ENCODE measurements at regions not wholly inside any gene's neighbourhood (a gene's known extent, or its start where the extent isn't known, plus 50 kb on each side); places are given as distances from the start of the nearest gene placed in this dataset.

DNA sequence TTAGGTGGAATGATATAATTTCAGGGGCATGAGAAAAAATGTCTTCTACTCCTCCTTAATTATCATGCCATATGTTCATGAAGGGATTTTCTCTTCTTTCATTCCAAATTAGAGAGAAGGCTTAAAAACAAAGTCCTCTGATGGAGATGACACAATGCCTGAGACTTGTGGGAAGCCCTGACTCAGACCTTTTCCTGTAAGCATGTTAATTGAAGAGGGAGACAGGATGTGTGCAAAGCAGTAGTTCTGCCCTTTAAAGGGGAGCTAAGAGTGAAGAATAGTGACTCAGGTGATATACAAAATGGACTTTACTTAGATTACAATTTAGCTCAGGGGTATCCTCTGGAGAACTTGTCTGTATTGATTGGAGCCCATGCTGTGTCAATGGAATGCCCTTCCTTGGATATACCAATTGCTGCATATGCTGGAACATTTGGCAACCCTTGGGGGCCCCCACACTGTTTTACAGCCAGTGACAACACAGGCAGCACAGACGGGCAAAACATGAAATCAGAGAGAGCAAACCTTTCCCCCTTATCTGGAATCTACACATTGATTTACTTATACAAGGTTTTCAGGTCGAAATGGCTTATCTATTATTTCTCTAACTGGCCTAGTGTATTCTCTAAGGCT, 81.3 kb downstream of the IZUMO3 start:
- TF ChIP-seq ZNF660 (CRISPR knock-in tag; IDR thresholded peaks at IDR 0.05; ENCODE audit: borderline replicate concordance, low read depth) (no peak), ISX (CRISPR knock-in tag; conservative IDR thresholded peaks at IDR 0.05) (no peak), PAWR (CRISPR knock-in tag; IDR thresholded peaks at IDR 0.05; ENCODE audit: borderline replicate concordance) (no peak), GABPA (IDR thresholded peaks at IDR 0.05; ENCODE audit: low read depth, low read length) (no peak), GABPA (CRISPR knock-in tag; IDR thresholded peaks at IDR 0.05; ENCODE audit: low read depth) (no peak), CBFB (CRISPR knock-in tag; IDR thresholded peaks at IDR 0.05) (no peak), ZNF709 (CRISPR knock-in tag; IDR thresholded peaks at IDR 0.05) (no peak), SPEN (CRISPR knock-in tag; IDR thresholded peaks at IDR 0.05; ENCODE audit: low read depth) (no peak), EP300 (IDR thresholded peaks at IDR 0.05; ENCODE audit: low read depth in 2 of 2, low read length in 2 of 2) (no peak), EP300 (CRISPR knock-in tag; IDR thresholded peaks at IDR 0.05; ENCODE audit: borderline replicate concordance) (no peak), POLR2A (IDR thresholded peaks at IDR 0.05; ENCODE audit: insufficient read depth in 1 of 2, low read depth in 2 of 2, low read length in 2 of 2) (no peak), EZH2 (conservative IDR thresholded peaks at IDR 0.05; ENCODE audit: low read depth, low read length) (no peak), BHLHE40 (IDR thresholded peaks at IDR 0.05; ENCODE audit: low read length) (no peak)
